GM21737 (cell line): ENCODE measurements at regions not wholly inside any gene's neighbourhood (a gene's known extent, or its start where the extent isn't known, plus 50 kb on each side); places are given as distances from the start of the nearest gene placed in this dataset.

Source experiments
- ATAC-seq: cut with Tn5 transposase; IDR thresholded peaks from one replicate; pipeline ENCODE4 v1.9.1; 2021; ENCODE audit warnings: mild to moderate bottlenecking, moderate library complexity; ENCODE audit not compliant: unreplicated experiment

- no peak for ATAC-seq
These were observed 342.6 kb upstream of the B3GAT1 start for GRCh38 chr11:134754521-134755198.

- no peak for ATAC-seq
These were observed 341.9 kb upstream of the B3GAT1 start for GRCh38 chr11:134753771-134754520.

- no peak for ATAC-seq
These were observed 341.1 kb upstream of the B3GAT1 start for GRCh38 chr11:134752964-134753770.

GRCh38 chr11:134752526-134752925, 340.5 kb upstream of the B3GAT1 start:
- no peak for ATAC-seq

GRCh38 chr11:134751766-134752165, 339.7 kb upstream of the B3GAT1 start:
- no peak for ATAC-seq

- ATAC-seq: no peak
These were observed 339.1 kb upstream of the B3GAT1 start for GRCh38 chr11:134751031-134751585.

- ATAC-seq: no peak
These were observed 338.6 kb upstream of the B3GAT1 start for GRCh38 chr11:134750619-134751018.

GRCh38 chr11:134749040-134749839, 337.2 kb upstream of the B3GAT1 start:
- ATAC-seq: no peak

GRCh38 chr11:134746609-134747008, 334.6 kb upstream of the B3GAT1 start:
- no peak for ATAC-seq

- ATAC-seq: no peak
These were observed 333.4 kb upstream of the B3GAT1 start for GRCh38 chr11:134745456-134745855.

- ATAC-seq: no peak
These were observed 331.8 kb upstream of the B3GAT1 start for GRCh38 chr11:134743820-134744195.

GRCh38 chr11:134742956-134743819, 331.1 kb upstream of the B3GAT1 start:
- ATAC-seq: no peak

- ATAC-seq: no peak
These were observed 330.2 kb upstream of the B3GAT1 start for GRCh38 chr11:134742224-134742612.

GRCh38 chr11:134741453-134742223, 329.6 kb upstream of the B3GAT1 start:
- no peak for ATAC-seq

GRCh38 chr11:134740590-134741261, 328.7 kb upstream of the B3GAT1 start:
- ATAC-seq: no peak

GRCh38 chr11:134739136-134739535, 327.1 kb upstream of the B3GAT1 start:
- ATAC-seq: no peak

- no peak for ATAC-seq
These were observed 326.5 kb upstream of the B3GAT1 start for GRCh38 chr11:134738581-134738980.
